K562 (cell line): ENCODE measurements at regions not wholly inside any gene's neighbourhood (a gene's known extent, or its start where the extent isn't known, plus 50 kb on each side); places are given as distances from the start of the nearest gene placed in this dataset.

ENCODE experiments used
- BMI1 ChIP-seq: fragments of 150-350 bp; IDR thresholded peaks from 2 replicates; pipeline ENCODE4 v1.6.1; 2014; ENCODE audit warnings: low read length
- CBFA2T2 ChIP-seq: fragments of 450-650 bp; conservative IDR thresholded peaks from 2 replicates; pipeline ENCODE4 v1.6.1; 2017; ENCODE audit warnings: mild to moderate bottlenecking
- HBP1 ChIP-seq: fragments of 450-650 bp; formaldehyde crosslinking; IDR thresholded peaks from 2 replicates; pipeline ENCODE4 v1.4.0; 2022; ENCODE audit warnings: missing genetic modification characterization
- KAT2B ChIP-seq: IDR thresholded peaks from one replicate; pipeline ENCODE4 v1.6.1; 2012; ENCODE audit warnings: low read depth, mild to moderate bottlenecking, control low read depth, inconsistent platforms, low read length, moderate library complexity
- NEUROD1 ChIP-seq: fragments of 150-350 bp; IDR thresholded peaks from 2 replicates; pipeline ENCODE4 v1.6.1; 2014; ENCODE audit warnings: borderline replicate concordance, low read length, low read depth; ENCODE audit not compliant: partially characterized antibody
- ZBTB11 ChIP-seq, 3 experiments: fragments of 200-800 bp in 1 of 3; fragments of 250-450 bp in 1 of 3; fragments of 450-650 bp in 1 of 3; sonication (Bioruptor Pico) in 1 of 3; sonication (Bioruptor generic) in 1 of 3; formaldehyde crosslinking in 1 of 3; IDR thresholded peaks; 2 replicates each; pipeline versions ENCODE4 v1.6.1 to v1.8.0; 2016 to 2022; ENCODE audit warnings: mild to moderate bottlenecking in 2 of 3, missing genetic modification characterization in 2 of 3, missing compliant biosample characterization in 1 of 3, moderate library complexity in 1 of 3
- ZFP1 ChIP-seq: fragments of 450-650 bp; formaldehyde crosslinking; IDR thresholded peaks from 2 replicates; pipeline ENCODE4 v1.4.0; 2020; ENCODE audit warnings: mild to moderate bottlenecking, mixed read lengths

DNA sequence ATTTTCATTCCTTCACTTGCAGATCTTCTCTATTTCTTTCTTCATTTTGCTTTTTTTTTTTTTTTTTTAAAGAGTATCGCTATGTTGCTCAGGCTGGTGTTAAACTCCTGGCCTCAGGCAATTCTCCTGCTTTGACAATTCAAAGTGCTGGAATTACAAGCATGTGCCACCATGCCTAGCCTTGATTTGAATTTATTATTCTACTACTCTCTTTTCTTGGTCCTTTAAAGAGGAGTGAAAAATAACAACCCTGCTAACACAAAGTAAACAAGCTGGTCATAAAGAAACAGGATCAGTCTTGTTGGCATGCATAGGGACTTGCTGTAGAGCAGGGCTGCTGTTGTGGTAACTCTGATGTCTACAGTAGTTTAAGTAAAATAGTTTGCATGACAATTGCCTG lies 1615.3 kb upstream of the ZEB2 start (continued):
- TF ChIP-seq ZBTB11 (CRISPR knock-in tag; IDR thresholded peaks at IDR 0.05) (no peak), CBFA2T2 (no peak), KAT2B (no peak), NEUROD1 (no peak), BMI1 (no peak), HBP1 (CRISPR knock-in tag) (no peak), ZFP1 (CRISPR knock-in tag) (no peak)
- TF ChIP-seq, all 486 proteins: peak for 0
